SK-N-MC (cell line): ENCODE measurements at regions not wholly inside any gene's neighbourhood (a gene's known extent, or its start where the extent isn't known, plus 50 kb on each side); places are given as distances from the start of the nearest gene placed in this dataset.

Source experiments
- EZH2 ChIP-seq: fragments of 200-600 bp; sonication (generic); IDR thresholded peaks from one replicate; pipeline ENCODE4 v1.6.1; 2017; ENCODE audit warnings: antibody characterized with exemption
- FOXP2 ChIP-seq: optimal IDR thresholded peaks from 2 replicates; pipeline ENCODE3; 2011; ENCODE audit warnings: mild to moderate bottlenecking, moderate library complexity; ENCODE audit not compliant: insufficient read depth; ENCODE audit errors: extremely low read length, control extremely low read depth
- POLR2AphosphoS5 ChIP-seq: IDR thresholded peaks from 2 replicates; pipeline ENCODE4 v1.6.1; 2012; ENCODE audit warnings: mild to moderate bottlenecking, low read depth, low read length, borderline replicate concordance

GRCh38 chr13:37385956-37386670 lies 212.5 kb downstream of the POSTN start:
- TF ChIP-seq EZH2 = no peak
- no peak for TF ChIP-seq POLR2AphosphoS5
- no peak for TF ChIP-seq FOXP2
